ENCODE measurements at regions not wholly inside any gene's neighbourhood (a gene's known extent, or its start where the extent isn't known, plus 50 kb on each side); places are given as distances from the start of the nearest gene placed in this dataset.
"Not testable (repeated sequence)": the region's sequence is repeated elsewhere in the genome, so short reads cannot be mapped to it uniquely, and the experiment has no call there.

DNA sequence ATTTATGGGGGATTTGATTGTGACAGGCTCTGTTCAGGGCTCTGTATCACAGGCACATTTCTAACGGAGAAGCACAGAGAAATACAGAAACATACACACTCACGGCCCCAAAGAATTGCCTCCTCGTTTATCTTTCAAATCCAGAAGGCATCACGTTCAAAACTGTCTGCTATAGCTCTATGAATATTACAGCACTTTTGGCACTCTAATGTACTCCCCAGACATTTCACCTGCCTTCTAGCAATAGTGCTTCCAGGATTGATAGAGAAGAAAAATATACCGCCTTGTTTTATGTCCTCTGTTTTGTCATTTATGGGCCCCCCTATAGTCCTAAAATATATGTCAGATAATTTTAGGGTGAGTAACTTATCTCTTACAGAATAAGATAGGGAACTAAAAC is 947.5 kb downstream of the ANKRD7 start:
- FAIRE-seq, result no peak

DNA sequence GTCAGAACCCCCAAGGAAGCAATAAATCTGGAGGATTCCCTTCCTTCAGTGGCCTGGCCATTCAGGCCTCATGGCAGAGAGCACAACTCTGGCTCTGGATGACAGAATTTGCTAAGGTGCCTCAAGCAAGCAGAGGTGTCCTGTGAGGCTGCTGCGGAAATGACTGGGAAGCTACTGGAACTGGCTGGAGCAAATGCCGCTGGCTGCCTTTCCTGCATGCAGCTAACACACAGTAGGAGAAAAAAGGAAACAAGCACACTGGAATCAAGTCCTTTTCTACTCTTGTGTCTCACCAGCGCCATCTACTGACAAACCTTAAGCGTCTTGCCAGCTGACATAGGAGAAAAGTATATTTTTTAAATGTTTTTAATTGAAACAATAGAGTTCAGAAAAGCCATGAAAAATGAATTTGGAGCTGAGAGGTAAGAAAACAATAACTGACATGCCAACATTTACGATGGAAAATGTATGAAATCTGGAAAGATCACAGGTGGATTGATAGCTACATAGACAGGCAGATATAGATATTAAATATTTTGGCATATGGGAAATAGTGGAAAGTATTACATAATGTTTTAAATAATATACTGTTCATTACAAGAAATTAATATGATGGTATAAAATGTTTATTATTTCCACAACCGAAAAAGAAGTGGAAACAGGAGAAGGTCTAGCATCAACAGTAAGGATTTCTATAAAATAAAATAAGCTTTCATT is 951.6 kb downstream of the ANKRD7 start:
- FAIRE-seq, result peak; percentile 80

- peak; percentile 16 for FAIRE-seq
These were observed 953.4 kb downstream of the ANKRD7 start for GRCh38 chr7:119177863-119178262.

DNA sequence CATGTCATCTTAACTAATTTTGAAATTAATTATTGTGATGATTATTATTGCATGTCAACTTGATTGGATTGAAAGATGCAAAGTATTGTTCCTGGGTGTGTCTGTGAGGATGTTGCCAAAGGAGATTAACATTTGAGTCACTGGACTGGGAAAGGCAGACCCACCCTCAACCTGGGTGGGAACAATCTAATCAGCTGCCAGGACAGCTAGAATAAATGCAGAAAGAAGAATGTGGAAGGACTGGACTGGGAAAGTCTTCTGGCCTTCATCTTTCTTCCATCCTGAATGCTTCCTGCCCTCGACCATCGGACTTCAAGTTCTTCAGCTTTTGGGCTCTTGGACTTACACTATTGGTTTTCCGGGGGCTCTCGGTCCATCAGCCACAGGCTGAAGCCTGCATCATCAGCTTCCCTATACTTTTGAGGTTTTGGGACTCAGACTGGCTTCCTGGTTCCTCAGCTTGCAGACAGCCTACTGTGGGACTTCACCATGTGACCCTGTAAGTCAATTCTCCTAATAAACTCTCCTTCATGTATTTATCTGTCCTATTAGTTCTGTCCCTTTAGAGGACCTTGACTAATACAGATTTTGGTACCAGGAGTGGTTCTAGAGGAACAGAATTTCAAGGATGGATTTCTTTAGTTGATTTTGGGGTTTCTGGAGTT is 959.8 kb downstream of the ANKRD7 start:
- FAIRE-seq, result no peak

GRCh38 chr7:119196183-119196582 is 971.7 kb downstream of the ANKRD7 start:
- FAIRE-seq, result no peak

DNA sequence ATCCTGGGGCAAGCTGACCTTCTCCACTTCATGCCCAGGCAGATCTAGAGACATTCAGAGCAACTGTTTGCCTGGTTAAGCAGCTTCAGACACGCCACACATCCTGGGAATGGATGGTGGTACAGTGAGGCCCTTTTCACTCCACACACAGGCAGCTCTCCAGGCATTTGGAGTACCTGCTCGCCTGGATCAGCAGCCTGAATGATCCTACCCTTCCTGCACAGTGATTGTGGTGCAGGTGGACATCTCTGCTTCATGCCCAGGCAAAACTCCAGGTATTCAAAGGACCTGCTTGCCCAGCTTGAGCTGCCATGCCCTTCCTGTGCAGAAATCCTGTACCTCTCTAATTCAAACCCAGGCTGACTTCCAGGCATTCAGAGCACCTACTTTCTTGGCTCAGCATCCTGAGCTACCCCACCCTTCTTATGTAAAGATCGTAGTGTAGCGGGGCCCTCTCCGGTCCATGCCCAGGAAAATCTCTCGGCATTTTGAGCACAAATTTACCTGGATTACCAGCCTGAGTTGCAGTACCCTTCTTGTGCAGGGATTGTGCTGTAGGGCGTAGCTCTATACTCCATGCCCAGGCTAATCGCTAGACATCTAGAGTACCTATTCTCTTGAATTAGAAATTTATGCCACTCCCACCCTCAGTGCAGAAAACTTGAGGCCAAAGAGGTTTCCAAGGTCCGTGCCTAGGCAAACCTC is 972.8 kb downstream of the ANKRD7 start:
- no peak for FAIRE-seq

- FAIRE-seq, result no peak
These were observed 973.5 kb downstream of the ANKRD7 start for GRCh38 chr7:119197877-119198527.

GRCh38 chr7:119219663-119220062 is 995.2 kb downstream of the ANKRD7 start:
- FAIRE-seq, result no peak

DNA sequence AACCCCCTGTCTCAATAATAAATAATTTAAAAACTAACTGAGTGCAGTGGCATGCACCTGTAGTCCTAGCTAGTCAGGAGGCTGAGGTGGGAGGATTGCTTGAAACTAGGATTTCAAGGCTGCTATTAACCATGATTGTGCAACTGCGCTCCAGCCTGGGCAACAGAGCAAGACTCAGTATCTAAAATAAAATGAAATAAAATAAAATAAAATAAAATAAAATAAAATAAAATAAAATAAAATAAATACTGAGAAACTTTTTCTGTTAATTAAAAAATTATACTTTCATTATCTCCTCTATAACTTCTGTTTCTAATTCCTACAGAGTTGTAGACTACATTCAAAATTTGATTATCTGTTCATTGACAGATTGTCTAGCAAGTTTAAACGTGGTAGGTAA is 999.4 kb downstream of the ANKRD7 start:
- FAIRE-seq, result peak; percentile 76

DNA sequence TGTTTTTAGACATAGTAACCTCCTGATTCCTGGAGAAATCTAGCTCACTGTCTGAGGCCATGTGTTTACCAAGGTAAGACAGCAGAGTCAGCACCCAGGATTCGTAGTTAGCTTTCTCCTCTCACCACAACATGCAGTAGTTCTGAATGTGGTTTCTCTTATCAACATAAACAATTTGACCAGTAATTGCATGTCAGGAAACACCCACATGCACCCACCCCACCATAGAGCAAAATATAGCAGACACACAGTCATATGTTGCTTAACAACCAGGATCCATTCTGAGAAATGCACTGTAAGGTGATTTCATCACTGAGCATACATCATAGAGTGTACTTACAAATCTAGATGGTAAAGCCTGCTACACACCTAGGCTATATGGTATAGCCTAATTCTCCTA is 1004.0 kb downstream of the ANKRD7 start:
- no peak for FAIRE-seq

DNA sequence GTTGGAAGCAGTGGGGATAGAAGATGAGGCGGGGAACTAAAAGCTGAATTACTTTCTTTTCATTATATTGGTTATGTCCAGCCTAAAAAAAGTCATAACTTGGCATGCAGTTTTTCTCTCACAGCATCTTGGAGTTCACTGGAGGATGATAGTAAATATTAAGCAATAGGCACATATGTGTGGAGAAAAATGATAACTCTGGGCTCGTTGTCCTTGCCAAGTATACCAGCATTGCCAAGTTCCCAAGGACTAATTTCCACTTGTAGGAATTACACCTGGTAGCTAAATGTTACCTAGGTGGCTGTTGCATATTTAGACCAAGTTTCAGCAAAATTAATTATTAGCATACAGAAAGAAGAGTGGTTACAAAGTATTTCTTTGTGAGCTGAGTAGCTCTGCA is 1007.6 kb downstream of the ANKRD7 start:
- no peak for FAIRE-seq

- no peak for FAIRE-seq
These were observed 1008.5 kb downstream of the ANKRD7 start for GRCh38 chr7:119233015-119233414.

GRCh38 chr7:119252962-119253361 is 1020.0 kb upstream of the KCND2 start:
- no peak for FAIRE-seq

DNA sequence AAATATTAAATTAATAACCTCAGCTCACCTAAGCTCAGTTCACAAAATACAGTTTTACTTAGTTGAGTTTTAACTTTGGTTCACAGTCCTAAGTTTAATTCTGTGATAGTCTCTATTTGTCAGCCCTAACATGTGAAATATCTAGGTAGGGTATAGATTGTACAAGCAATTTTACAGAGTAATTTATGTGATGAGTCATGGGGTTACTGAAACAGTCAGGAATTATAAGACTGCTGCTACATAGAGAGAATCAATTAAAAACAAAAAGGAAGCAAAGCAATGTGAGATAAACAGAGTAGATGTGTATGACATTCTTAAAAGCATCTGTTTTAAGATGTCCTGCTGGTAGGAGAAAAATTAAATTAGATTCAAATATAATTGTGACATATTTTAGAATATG is 1018.2 kb upstream of the KCND2 start:
- FAIRE-seq, result no peak

DNA sequence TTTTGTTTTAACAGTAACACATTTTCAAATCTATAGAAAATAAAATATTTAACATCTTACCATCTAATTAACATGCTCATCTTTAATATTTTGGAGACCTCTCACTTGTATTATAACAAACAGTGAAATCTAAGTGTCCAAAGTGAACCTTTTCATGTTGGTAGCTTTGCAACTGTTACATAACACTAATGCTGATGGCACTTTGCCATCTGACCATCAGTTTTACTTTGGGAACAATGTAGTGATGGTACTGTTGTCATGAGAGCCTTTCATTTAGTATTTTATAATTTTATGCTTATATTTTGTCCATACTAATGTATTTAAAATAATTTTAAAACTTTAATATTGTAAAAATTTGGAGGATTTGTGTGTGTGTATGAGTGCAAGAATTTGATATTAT is 1017.0 kb upstream of the KCND2 start:
- no peak for FAIRE-seq

DNA sequence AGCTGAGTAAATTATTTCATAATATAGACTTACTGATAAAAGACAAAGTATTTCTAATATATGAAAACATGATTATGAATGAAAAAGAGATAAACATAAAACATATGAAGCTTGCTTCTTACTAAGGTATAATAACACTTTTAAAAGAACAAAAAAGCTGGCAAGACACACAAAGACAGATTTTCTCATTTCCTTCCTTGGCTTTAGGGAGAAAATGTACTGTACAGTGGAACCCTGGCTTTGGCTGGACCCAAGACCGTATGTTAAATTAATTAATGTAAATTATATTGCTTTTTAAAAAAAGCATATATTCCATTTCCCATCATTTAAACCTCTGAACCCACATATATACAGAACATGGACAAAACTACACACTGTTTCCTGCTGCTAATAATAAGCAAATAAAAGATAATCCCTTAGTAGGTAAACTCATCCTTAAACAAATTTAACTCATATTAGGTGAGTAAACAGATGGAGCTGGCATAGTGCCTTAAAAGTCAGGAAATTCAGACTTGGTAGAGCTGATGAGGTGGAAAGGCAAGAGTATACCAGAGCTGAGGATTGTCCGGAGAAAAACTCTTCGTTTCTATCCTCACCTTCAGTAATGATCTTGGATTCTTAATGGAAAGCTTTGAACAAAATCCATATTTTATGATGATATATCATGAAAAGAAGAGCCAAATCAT is 1016.4 kb upstream of the KCND2 start:
- FAIRE-seq, result no peak

- FAIRE-seq, result not testable (repeated sequence)
These were observed 1006.2 kb upstream of the KCND2 start for GRCh38 chr7:119266790-119267189.

DNA sequence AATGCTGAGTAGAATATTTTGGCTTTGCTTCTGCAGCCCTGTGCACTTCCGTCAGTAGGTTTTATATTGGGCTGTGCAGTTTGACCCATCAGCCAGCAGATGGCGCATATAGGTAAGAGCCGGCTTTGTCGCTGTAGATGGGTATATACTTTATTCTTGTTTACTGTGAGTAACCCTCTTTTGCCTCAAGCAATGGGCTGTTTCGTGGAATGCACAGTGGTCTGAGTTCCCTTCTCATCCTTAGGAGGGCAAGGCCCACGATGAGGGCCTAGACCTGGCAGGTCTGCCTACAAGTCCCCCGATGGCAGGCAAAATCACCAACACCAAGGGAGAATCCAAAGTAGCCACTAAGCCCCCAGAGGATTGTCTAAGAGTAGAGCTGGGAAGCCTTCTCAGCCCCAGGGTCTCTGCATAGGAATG is 1002.9 kb upstream of the KCND2 start:
- peak; percentile 73 for FAIRE-seq

- FAIRE-seq, result no peak
These were observed 1002.3 kb upstream of the KCND2 start for GRCh38 chr7:119270644-119271043.

GRCh38 chr7:119271147-119271779 is 1001.7 kb upstream of the KCND2 start:
- FAIRE-seq, result no peak

DNA sequence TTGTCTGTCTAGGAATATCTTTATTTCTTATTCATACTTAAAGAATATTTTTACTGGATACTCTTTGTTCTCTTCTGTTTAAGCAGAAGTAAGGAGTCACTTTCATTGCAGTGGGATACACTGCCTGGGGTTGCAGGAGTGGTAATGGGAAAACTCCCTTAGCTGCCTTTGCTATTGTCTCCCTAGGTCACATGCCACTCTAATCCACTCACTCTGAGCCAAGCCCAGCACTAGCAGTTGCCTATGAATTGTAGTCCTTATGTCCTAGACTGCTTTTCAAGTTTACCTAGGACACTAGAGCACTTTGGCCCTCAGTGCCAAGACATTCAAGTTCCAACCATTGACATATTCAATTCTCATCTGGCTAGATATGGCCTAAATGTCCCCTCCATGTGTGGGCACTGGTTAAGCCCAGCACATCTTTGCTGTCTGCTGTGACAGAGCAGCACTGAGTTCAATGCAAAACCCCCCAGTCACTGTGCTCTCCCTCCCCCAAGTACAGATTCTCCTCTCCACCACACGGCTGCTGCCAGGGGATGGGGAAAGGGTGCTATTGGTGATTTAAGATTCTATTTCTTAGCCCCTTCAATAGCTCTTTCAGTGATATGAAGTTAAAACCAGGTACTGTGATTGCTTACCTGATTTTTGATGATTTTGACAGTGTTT is 991.7 kb upstream of the KCND2 start:
- no peak for FAIRE-seq

DNA sequence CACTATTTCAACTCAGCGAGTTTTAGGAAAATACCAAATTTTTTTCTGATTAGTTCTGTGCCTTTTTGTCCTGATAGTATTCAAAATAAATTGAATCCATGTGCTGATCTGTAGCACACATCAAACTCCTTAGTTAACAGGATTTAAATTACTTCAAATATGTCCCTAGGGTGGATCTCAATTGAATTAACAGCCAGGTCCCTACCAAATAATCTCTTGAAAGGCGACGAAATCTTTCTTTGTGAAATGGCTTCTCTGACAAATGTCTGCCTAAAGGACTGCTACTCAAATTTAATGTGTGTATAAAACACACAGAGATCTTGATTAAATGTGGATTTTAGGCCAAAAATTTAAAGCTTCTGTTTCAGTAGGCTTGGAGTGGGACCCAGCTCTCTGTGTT is 989.6 kb upstream of the KCND2 start:
- no peak for FAIRE-seq
